ENCODE measurements at regions not wholly inside any gene's neighbourhood (a gene's known extent, or its start where the extent isn't known, plus 50 kb on each side); places are given as distances from the start of the nearest gene placed in this dataset.

- no peak for TF ChIP-seq EZH2 (IDR thresholded peaks at IDR 0.05; ENCODE audit: low read length)
- no peak for TF ChIP-seq CTCF (optimal IDR thresholded peaks at IDR 0.05 in 1 of 3, IDR thresholded peaks at IDR 0.05 in 1 of 3, conservative IDR thresholded peaks at IDR 0.05 in 1 of 3; ENCODE audit: extremely low read depth in 1 of 3, insufficient read depth in 2 of 3, low read length in 3 of 3)
Measured at GRCh38 chr4:123945301-123945700, 548.7 kb downstream of the SPRY1 start.
